ENCODE measurements at regions not wholly inside any gene's neighbourhood (a gene's known extent, or its start where the extent isn't known, plus 50 kb on each side); places are given as distances from the start of the nearest gene placed in this dataset.

GRCh38 chr13:111494641-111495040 lies 174.2 kb downstream of the TEX29 start:
- TF ChIP-seq CTCF (IDR thresholded peaks at IDR 0.05) (no peak), POLR2A (IDR thresholded peaks at IDR 0.05) (no peak)
